ENCODE measurements at regions not wholly inside any gene's neighbourhood (a gene's known extent, or its start where the extent isn't known, plus 50 kb on each side); places are given as distances from the start of the nearest gene placed in this dataset.
A peak's percentile ranks its signal among the peaks of the same experiment; 100 is the strongest.
"Not testable (repeated sequence)": the region's sequence is repeated elsewhere in the genome, so short reads cannot be mapped to it uniquely, and the experiment has no call there.

DNA sequence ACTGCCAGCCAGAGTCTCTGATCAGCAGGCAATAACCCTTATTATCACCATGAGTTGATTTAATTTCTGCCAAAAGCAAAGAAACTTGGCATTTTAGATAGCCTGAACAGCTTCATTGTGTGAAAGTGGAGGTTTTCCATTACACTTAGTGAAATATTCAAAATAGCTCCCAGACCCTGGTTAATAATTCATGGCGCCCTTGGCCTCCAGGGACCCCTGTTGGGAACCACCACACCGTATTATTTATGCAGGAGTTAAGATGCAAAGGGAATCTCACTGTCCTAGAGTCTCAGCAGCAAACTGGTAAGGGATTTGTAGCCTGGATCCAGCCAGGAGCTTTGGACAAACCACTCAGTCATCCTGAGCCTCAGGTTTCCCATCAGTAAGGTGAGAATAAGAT is 110.0 kb upstream of the PABPC3 start:
- intact Hi-C loops (cut with DNase I), result no loop called here
- DNase-seq (no peak), ATAC-seq (no peak)
- TF ChIP-seq, protein P1, sequence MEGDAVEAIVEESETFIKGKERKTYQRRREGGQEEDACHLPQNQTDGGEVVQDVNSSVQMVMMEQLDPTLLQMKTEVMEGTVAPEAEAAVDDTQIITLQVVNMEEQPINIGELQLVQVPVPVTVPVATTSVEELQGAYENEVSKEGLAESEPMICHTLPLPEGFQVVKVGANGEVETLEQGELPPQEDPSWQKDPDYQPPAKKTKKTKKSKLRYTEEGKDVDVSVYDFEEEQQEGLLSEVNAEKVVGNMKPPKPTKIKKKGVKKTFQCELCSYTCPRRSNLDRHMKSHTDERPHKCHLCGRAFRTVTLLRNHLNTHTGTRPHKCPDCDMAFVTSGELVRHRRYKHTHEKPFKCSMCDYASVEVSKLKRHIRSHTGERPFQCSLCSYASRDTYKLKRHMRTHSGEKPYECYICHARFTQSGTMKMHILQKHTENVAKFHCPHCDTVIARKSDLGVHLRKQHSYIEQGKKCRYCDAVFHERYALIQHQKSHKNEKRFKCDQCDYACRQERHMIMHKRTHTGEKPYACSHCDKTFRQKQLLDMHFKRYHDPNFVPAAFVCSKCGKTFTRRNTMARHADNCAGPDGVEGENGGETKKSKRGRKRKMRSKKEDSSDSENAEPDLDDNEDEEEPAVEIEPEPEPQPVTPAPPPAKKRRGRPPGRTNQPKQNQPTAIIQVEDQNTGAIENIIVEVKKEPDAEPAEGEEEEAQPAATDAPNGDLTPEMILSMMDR (IDR thresholded peaks at IDR 0.05), result no peak
- H3K27ac ChIP-seq, result no peak overlapping the region
- H3K36me3 ChIP-seq, result no peaks in the 10 kb centered on the region
- 46 to 63% methylated on average over 2 of the region's 2 CpGs for WGBS, 2 donors
- H3K9me3 ChIP-seq, result no peaks in the 10 kb centered on the region
- no peak overlapping the region for H3K4me3 ChIP-seq
- peaks cover 0 to 8% (median 0%) of the 10 kb centered on the region in 9 donors for H3K4me1 ChIP-seq
- H3K27me3 ChIP-seq, result peaks cover 0 to 51% (median 34%) of the 10 kb centered on the region in 7 donors

DNA sequence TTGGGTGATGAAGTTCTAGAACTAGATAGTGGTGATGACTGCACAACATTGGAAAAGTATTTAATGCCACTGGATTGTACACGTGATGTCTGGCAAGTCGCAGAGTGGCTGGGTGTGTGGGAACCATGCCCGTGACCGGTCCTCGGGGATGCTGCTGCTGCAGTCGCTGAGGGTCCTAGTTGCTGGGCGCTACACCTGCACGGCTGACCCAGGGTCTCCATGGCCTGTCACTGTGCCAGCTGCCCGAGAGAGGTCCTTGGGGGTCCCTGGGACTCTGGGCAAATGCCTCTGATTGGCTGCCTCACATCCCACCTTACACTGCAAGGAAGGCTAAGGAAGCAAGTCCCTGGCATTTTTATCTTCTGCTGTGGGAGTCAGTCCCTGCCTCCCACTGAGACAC is 109.1 kb upstream of the PABPC3 start:
- intact Hi-C loops (cut with DNase I), result no loop called here
- ATAC-seq (no peak), DNase-seq (no peak)
- Histone ChIP-seq H3K27me3 (peaks cover 0 to 53% (median 37%) of the 10 kb centered on the region in 7 donors), H3K9me3 (no peaks in the 10 kb centered on the region), H3K4me1 (peaks cover 0 to 8% (median 0%) of the 10 kb centered on the region in 9 donors), H3K27ac (no peak overlapping the region), H3K36me3 (no peaks in the 10 kb centered on the region), H3K4me3 (no peak overlapping the region)
- TF ChIP-seq, protein P1 (IDR thresholded peaks at IDR 0.05), result no peak
- WGBS, 2 donors, result 80 to 84% methylated on average over 9 of the region's 9 CpGs

DNA sequence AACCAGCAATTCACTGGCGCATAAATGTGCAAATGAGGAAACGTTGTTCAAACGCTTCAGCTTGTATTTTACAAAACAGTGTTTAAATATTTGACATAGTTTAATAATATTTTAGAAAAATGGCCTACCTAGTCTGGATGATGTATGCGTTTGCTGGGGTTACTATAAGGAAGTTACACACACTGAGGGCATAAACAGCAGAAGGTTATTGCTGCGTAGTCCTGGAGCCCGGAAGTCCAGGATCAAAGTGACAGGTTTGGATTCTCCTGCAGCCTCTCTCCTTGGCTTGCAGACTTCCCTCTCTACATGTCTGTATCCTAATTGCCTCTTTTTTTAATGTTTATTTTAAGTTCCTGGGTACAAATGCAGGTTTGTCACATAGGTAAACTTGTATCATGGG is 106.0 kb upstream of the PABPC3 start:
- H3K27ac ChIP-seq, DNase-seq, H3K4me1 ChIP-seq, H3K4me3 ChIP-seq, ATAC-seq, H3K36me3 ChIP-seq, H3K9me3 ChIP-seq: not testable (repeated sequence)
- intact Hi-C loops (cut with DNase I), result loop anchor here in 3 of 10 donors (10.0 kb wide), 2 partner anchors 125 to 295 kb away; no protein-coding TSS in a partner anchor
- H3K27me3 ChIP-seq, result peaks cover 0 to 52% (median 35%) of the 10 kb centered on the region in 7 donors
- 69 to 77% methylated on average over 6 of the region's 6 CpGs for WGBS, 2 donors

DNA sequence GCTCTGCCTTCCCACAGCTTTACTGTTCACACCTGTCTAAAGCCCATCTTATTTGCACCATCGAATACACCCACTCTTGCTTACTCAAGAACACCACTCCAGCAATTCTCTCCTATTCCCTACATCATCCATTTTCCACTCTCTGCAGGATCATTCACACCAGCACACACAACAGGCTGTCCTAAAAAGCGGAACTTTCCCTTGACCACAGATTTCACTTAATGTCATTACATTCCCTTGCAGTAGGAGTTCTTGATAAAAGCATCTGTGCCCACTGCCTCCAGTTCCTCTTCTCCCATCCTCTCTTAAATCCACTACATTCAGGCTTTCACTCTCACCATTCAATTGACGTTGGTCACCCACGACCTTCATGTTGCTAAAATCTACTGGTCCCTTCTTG is 103.0 kb upstream of the PABPC3 start:
- H3K4me3 ChIP-seq, DNase-seq, H3K36me3 ChIP-seq, H3K27ac ChIP-seq, H3K9me3 ChIP-seq, H3K4me1 ChIP-seq, ATAC-seq: not testable (repeated sequence)
- 79 to 86% methylated on average over 4 of the region's 4 CpGs for WGBS, 2 donors
- intact Hi-C loops (cut with DNase I), result loop anchor here in 3 of 10 donors (10.0 kb wide), 2 partner anchors 122 to 298 kb away; no protein-coding TSS in a partner anchor
- H3K27me3 ChIP-seq, result peaks cover 0 to 36% (median 18%) of the 10 kb centered on the region in 7 donors

DNA sequence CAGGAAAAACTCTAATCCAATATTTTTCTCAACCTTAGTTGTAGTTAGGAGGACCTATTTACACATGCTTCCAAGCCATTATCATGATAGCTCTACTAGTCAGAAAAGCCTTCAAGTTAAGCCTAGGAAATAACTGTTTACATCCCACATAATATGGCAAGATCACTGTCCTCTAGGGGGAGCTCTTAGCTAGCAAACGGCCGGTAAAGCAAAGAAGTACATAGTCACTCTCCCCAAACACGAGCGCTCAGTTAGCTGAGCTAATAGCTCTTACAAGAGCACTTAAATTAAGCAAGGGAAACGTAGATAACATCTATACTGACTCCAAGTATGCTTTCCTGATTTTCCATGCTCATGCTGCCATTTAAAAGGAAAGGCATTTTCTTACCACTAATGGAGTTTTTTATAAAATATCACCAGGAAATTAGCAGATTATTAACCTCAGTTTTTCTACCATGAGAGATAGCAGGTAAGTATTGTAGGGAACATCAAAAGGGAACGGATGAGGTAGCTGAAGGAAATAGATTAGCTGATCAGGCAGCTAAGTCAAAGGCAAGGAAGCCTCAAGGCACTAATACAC is 100.6 kb upstream of the PABPC3 start:
- DNase-seq (peak in 1 of 2 donors; percentile 57), ATAC-seq (peak in 6 of 8 donors; percentile 46 to 82 (median 71))
- intact Hi-C loops (cut with DNase I), result loop anchor here in 5 of 10 donors (5.0 to 10.0 kb wide), 3 partner anchors 42 to 301 kb away; no protein-coding TSS in a partner anchor
- Histone ChIP-seq H3K36me3 (no peaks in the 10 kb centered on the region), H3K4me1 (no peaks in the 10 kb centered on the region), H3K27me3 (peaks cover 0 to 38% (median 16%) of the 10 kb centered on the region in 7 donors), H3K27ac (no peak overlapping the region), H3K9me3 (no peaks in the 10 kb centered on the region), H3K4me3 (no peak overlapping the region)
- TF ChIP-seq, protein P1 (IDR thresholded peaks at IDR 0.05), result peak; percentile 37 to 83 (median 78)
- 8 to 11% methylated on average over 6 of the region's 6 CpGs for WGBS, 2 donors

All from heart right ventricle (tissue), 16 donors.